GM21526 (cell line): ENCODE measurements at regions not wholly inside any gene's neighbourhood (a gene's known extent, or its start where the extent isn't known, plus 50 kb on each side); places are given as distances from the start of the nearest gene placed in this dataset.
A peak's percentile ranks its signal among the peaks of the same experiment; 100 is the strongest.
"Not testable (repeated sequence)": the region's sequence is repeated elsewhere in the genome, so short reads cannot be mapped to it uniquely, and the experiment has no call there.

Experiments
- ATAC-seq: cut with Tn5 transposase; IDR thresholded peaks from one replicate; pipeline ENCODE4 v1.9.1; 2021; ENCODE audit warnings: moderate library complexity; ENCODE audit not compliant: unreplicated experiment, low FRiP score

GRCh38 chr2:180257247-180257646 lies 250.2 kb upstream of the CWC22 start:
- no peak for ATAC-seq

GRCh38 chr2:180255981-180256380 lies 248.9 kb upstream of the CWC22 start:
- no peak for ATAC-seq

GRCh38 chr2:180254872-180255271 lies 247.8 kb upstream of the CWC22 start:
- no peak for ATAC-seq

- ATAC-seq: no peak
These were observed 240.6 kb upstream of the CWC22 start for GRCh38 chr2:180247658-180248057.

GRCh38 chr2:180246268-180246667 lies 239.2 kb upstream of the CWC22 start:
- no peak for ATAC-seq

- peak; percentile 68 for ATAC-seq
These were observed 233.7 kb upstream of the CWC22 start for GRCh38 chr2:180240774-180241173.

- ATAC-seq: no peak
These were observed 231.6 kb upstream of the CWC22 start for GRCh38 chr2:180238729-180239128.

GRCh38 chr2:180236061-180236460 lies 229.0 kb upstream of the CWC22 start:
- ATAC-seq: not testable (repeated sequence)

GRCh38 chr2:180235506-180235905 lies 228.4 kb upstream of the CWC22 start:
- ATAC-seq: not testable (repeated sequence)

- ATAC-seq: not testable (repeated sequence)
These were observed 227.9 kb upstream of the CWC22 start for GRCh38 chr2:180234991-180235390.

- no peak for ATAC-seq
These were observed 223.9 kb upstream of the CWC22 start for GRCh38 chr2:180231015-180231414.

- no peak for ATAC-seq
These were observed 220.4 kb upstream of the CWC22 start for GRCh38 chr2:180227461-180227860.

GRCh38 chr2:180225118-180225517 lies 218.0 kb upstream of the CWC22 start:
- ATAC-seq: no peak

- ATAC-seq: no peak
These were observed 215.5 kb upstream of the CWC22 start for GRCh38 chr2:180222644-180223043.

GRCh38 chr2:180219491-180219890 lies 212.4 kb upstream of the CWC22 start:
- no peak for ATAC-seq

- ATAC-seq: no peak
These were observed 201.7 kb upstream of the CWC22 start for GRCh38 chr2:180208841-180209240.

- no peak for ATAC-seq
These were observed 198.6 kb upstream of the CWC22 start for GRCh38 chr2:180205621-180206235.

GRCh38 chr2:180203972-180204371 lies 196.9 kb upstream of the CWC22 start:
- no peak for ATAC-seq

GRCh38 chr2:180202467-180202951 lies 195.4 kb upstream of the CWC22 start:
- ATAC-seq: no peak

GRCh38 chr2:180196419-180196977 lies 189.4 kb upstream of the CWC22 start:
- no peak for ATAC-seq

GRCh38 chr2:180195847-180196246 lies 188.8 kb upstream of the CWC22 start:
- ATAC-seq: no peak

- ATAC-seq: no peak
These were observed 184.5 kb upstream of the CWC22 start for GRCh38 chr2:180191432-180192124.
